ENCODE measurements at regions not wholly inside any gene's neighbourhood (a gene's known extent, or its start where the extent isn't known, plus 50 kb on each side); places are given as distances from the start of the nearest gene placed in this dataset.

- no peak overlapping the region for H3K27ac ChIP-seq
- TF ChIP-seq ZFX (IDR thresholded peaks at IDR 0.05): no peak
- TF ChIP-seq CTCF (conservative IDR thresholded peaks at IDR 0.05): no peak
These were observed 277.6 kb downstream of the ATPSCKMT start for GRCh38 chr5:9972059-9972458.

- no peak for TF ChIP-seq CTCF (conservative IDR thresholded peaks at IDR 0.05)
- no peak for TF ChIP-seq ZFX (IDR thresholded peaks at IDR 0.05)
- H3K27ac ChIP-seq: no peak overlapping the region
These were observed 278.4 kb downstream of the ATPSCKMT start for GRCh38 chr5:9971301-9971700.

GRCh38 chr5:9958914-9959313 lies 290.8 kb downstream of the ATPSCKMT start:
- TF ChIP-seq CTCF (conservative IDR thresholded peaks at IDR 0.05): no peak
- TF ChIP-seq ZFX (IDR thresholded peaks at IDR 0.05): no peak
- no peak overlapping the region for H3K27ac ChIP-seq

GRCh38 chr5:9957214-9957613 lies 292.5 kb downstream of the ATPSCKMT start:
- TF ChIP-seq CTCF (conservative IDR thresholded peaks at IDR 0.05): no peak
- no peak for TF ChIP-seq ZFX (IDR thresholded peaks at IDR 0.05)
- no peak overlapping the region for H3K27ac ChIP-seq

GRCh38 chr5:9956725-9957124 lies 293.0 kb downstream of the ATPSCKMT start:
- no peak overlapping the region for H3K27ac ChIP-seq
- no peak for TF ChIP-seq ZFX (IDR thresholded peaks at IDR 0.05)
- TF ChIP-seq CTCF (conservative IDR thresholded peaks at IDR 0.05): no peak

- H3K27ac ChIP-seq: no peak overlapping the region
- no peak for TF ChIP-seq ZFX (IDR thresholded peaks at IDR 0.05)
- no peak for TF ChIP-seq CTCF (conservative IDR thresholded peaks at IDR 0.05)
These were observed 294.1 kb downstream of the ATPSCKMT start for GRCh38 chr5:9955586-9955985.

GRCh38 chr5:9954869-9955268 lies 294.8 kb downstream of the ATPSCKMT start:
- TF ChIP-seq ZFX (IDR thresholded peaks at IDR 0.05) (no peak), CTCF (conservative IDR thresholded peaks at IDR 0.05) (no peak)
- no peak overlapping the region for H3K27ac ChIP-seq
